ENCODE measurements at regions not wholly inside any gene's neighbourhood (a gene's known extent, or its start where the extent isn't known, plus 50 kb on each side); places are given as distances from the start of the nearest gene placed in this dataset.
"Not testable (repeated sequence)": the region's sequence is repeated elsewhere in the genome, so short reads cannot be mapped to it uniquely, and the experiment has no call there.

GRCh38 chr1:157351800-157352199, 200.5 kb downstream of the FCRL5 start:
- TF ChIP-seq EZH2phosphoT487 (IDR thresholded peaks at IDR 0.05; ENCODE audit: insufficient read depth, low read depth); EZH2 (IDR thresholded peaks at IDR 0.05; ENCODE audit: insufficient read depth, poor library complexity, severe bottlenecking): not testable (repeated sequence)
